H9 (cell line): ENCODE measurements at regions not wholly inside any gene's neighbourhood (a gene's known extent, or its start where the extent isn't known, plus 50 kb on each side); places are given as distances from the start of the nearest gene placed in this dataset.

ENCODE experiments used
- DNase-seq: peaks from one replicate; pipeline ENCODE4 v3.0.0-alpha.2; 2017
- H2AFZ ChIP-seq: one replicate; pipeline ENCODE4 v1.6.1; 2013; ENCODE audit warnings: mild to moderate bottlenecking, low read length, control low read depth, moderate library complexity
- H2AK5ac ChIP-seq: 2 replicates; pipeline ENCODE4 v1.6.1; 2013; ENCODE audit warnings: low read length, control low read depth, mixed read lengths; ENCODE audit not compliant: insufficient read length
- H2BK120ac ChIP-seq: one replicate; pipeline ENCODE4 v1.6.1; 2013; ENCODE audit warnings: low read depth, mild to moderate bottlenecking, low read length, control low read depth, inconsistent platforms; ENCODE audit not compliant: poor library complexity, severe bottlenecking
- H2BK12ac ChIP-seq: 2 replicates; pipeline ENCODE4 v1.6.1; 2013; ENCODE audit warnings: low read length, control low read depth, mixed read lengths, low read depth; ENCODE audit not compliant: insufficient read length
- H2BK15ac ChIP-seq: 2 replicates; pipeline ENCODE4 v1.6.1; 2013; ENCODE audit warnings: low read depth, low read length, control low read depth
- H2BK20ac ChIP-seq: one replicate; pipeline ENCODE4 v1.6.1; 2013; ENCODE audit warnings: low read depth, mild to moderate bottlenecking, low read length, control low read depth, inconsistent platforms; ENCODE audit not compliant: poor library complexity, severe bottlenecking
- H2BK5ac ChIP-seq: 2 replicates; pipeline ENCODE4 v1.6.1; 2013; ENCODE audit warnings: low read length, control low read depth, mixed read lengths; ENCODE audit not compliant: insufficient read length
- H3K14ac ChIP-seq: 2 replicates; pipeline ENCODE4 v1.6.1; 2013; ENCODE audit warnings: low read length, control low read depth; ENCODE audit not compliant: insufficient read depth
- H3K18ac ChIP-seq: 2 replicates; pipeline ENCODE4 v1.6.1; 2013; ENCODE audit warnings: low read depth, mild to moderate bottlenecking, mixed read lengths, low read length, control low read depth; ENCODE audit not compliant: insufficient read length
- H3K23ac ChIP-seq: 2 replicates; pipeline ENCODE4 v1.6.1; 2013; ENCODE audit warnings: low read length, control low read depth, mixed read lengths, low read depth; ENCODE audit not compliant: insufficient read length
- H3K23me2 ChIP-seq: 2 replicates; pipeline ENCODE4 v1.6.1; 2013; ENCODE audit warnings: low read depth, mild to moderate bottlenecking, mixed read lengths, low read length, control low read depth; ENCODE audit not compliant: insufficient read length, poor library complexity, severe bottlenecking
- H3K27ac ChIP-seq: 2 replicates; pipeline ENCODE4 v1.5.1; 2013; ENCODE audit warnings: low read length, control low read depth, mixed read lengths, low read depth; ENCODE audit not compliant: insufficient read length
- H3K27me3 ChIP-seq: 2 replicates; pipeline ENCODE4 v1.6.1; 2013; ENCODE audit warnings: low read length, control low read depth, inconsistent platforms; ENCODE audit not compliant: insufficient read depth
- H3K4ac ChIP-seq: 2 replicates; pipeline ENCODE4 v1.6.1; 2013; ENCODE audit warnings: low read depth, mild to moderate bottlenecking, control low read depth, inconsistent platforms, low read length, moderate library complexity
- H3K4me1 ChIP-seq: 2 replicates; pipeline ENCODE4 v1.6.1; 2013; ENCODE audit warnings: low read length, control low read depth, inconsistent platforms; ENCODE audit not compliant: insufficient read depth
- H3K4me2 ChIP-seq: 2 replicates; pipeline ENCODE4 v1.6.1; 2013; ENCODE audit warnings: low read length, control low read depth, mixed read lengths; ENCODE audit not compliant: insufficient read length, insufficient read depth
- H3K56ac ChIP-seq: 2 replicates; pipeline ENCODE4 v1.6.1; 2013; ENCODE audit warnings: low read depth, mild to moderate bottlenecking, mixed read lengths, low read length, control low read depth; ENCODE audit not compliant: insufficient read length
- H3K79me1 ChIP-seq: 2 replicates; pipeline ENCODE4 v1.6.1; 2013; ENCODE audit warnings: low read depth, mild to moderate bottlenecking, moderate library complexity, low read length, control low read depth, inconsistent platforms; ENCODE audit not compliant: insufficient read depth, poor library complexity, severe bottlenecking
- H3K79me2 ChIP-seq: 2 replicates; pipeline ENCODE4 v1.6.1; 2013; ENCODE audit warnings: low read length, control low read depth, inconsistent platforms; ENCODE audit not compliant: insufficient read depth
- H3K9ac ChIP-seq: 2 replicates; pipeline ENCODE4 v1.6.1; 2013; ENCODE audit warnings: low read length, control low read depth, mixed read lengths; ENCODE audit not compliant: insufficient read length; ENCODE audit errors: extremely low read depth
- H3K9me3 ChIP-seq: one replicate; pipeline ENCODE4 v1.6.1; 2013; ENCODE audit warnings: low read depth, low read length, inconsistent platforms; ENCODE audit not compliant: control insufficient read depth
- H3T11ph ChIP-seq: one replicate; pipeline ENCODE4 v1.6.1; 2013; ENCODE audit warnings: mild to moderate bottlenecking, low read length, control low read depth, inconsistent platforms
- H4K20me1 ChIP-seq: one replicate; pipeline ENCODE4 v1.6.1; 2013; ENCODE audit not compliant: control insufficient read depth, insufficient read length, insufficient read depth
- H4K5ac ChIP-seq: 2 replicates; pipeline ENCODE4 v1.6.1; 2013; ENCODE audit warnings: low read depth, mild to moderate bottlenecking, mixed read lengths, low read length, control low read depth; ENCODE audit not compliant: insufficient read length
- H4K8ac ChIP-seq: replicated peaks from 2 replicates; pipeline ENCODE4 v1.6.1; 2013; ENCODE audit warnings: low read length, control low read depth, mixed read lengths, low read depth; ENCODE audit not compliant: insufficient read length
- H4K91ac ChIP-seq: 2 replicates; pipeline ENCODE4 v1.6.1; 2013; ENCODE audit warnings: low read depth, mild to moderate bottlenecking, moderate library complexity, mixed read lengths, low read length, control low read depth; ENCODE audit not compliant: insufficient read length
- H3K27ac Mint-ChIP-seq, 3 experiments: 2 replicates in 2 of 3; 3 replicates in 1 of 3; pipeline ENCODE4 v1.8.0; 2020 to 2021; ENCODE audit warnings: mixed read lengths in 3 of 3, mild to moderate bottlenecking in 1 of 3, moderate library complexity in 1 of 3
- H3K27me3 Mint-ChIP-seq: 2 replicates; pipeline ENCODE4 v1.8.0; 2021; ENCODE audit warnings: low read depth, mild to moderate bottlenecking, moderate library complexity, mixed read lengths
- H3K36me3 Mint-ChIP-seq, 3 experiments: 2 replicates in 2 of 3; 3 replicates in 1 of 3; pipeline ENCODE4 v1.8.0; 2020 to 2021; ENCODE audit warnings: low read depth in 3 of 3, mixed read lengths in 3 of 3; ENCODE audit not compliant: insufficient read depth in 1 of 3
- H3K4me1 Mint-ChIP-seq, 2 experiments: 2 replicates each; pipeline ENCODE4 v1.8.0; 2020; ENCODE audit warnings: mixed read lengths in 2 of 2
- H3K4me3 Mint-ChIP-seq, 2 experiments: 2 replicates in 1 of 2; 3 replicates in 1 of 2; pipeline ENCODE4 v1.8.0; 2020 to 2021; ENCODE audit warnings: mild to moderate bottlenecking in 2 of 2, mixed read lengths in 2 of 2, moderate library complexity in 1 of 2
- H3K9me3 Mint-ChIP-seq, 2 experiments: 2 replicates in 1 of 2; 3 replicates in 1 of 2; pipeline ENCODE4 v1.8.0; 2020; ENCODE audit warnings: mild to moderate bottlenecking in 2 of 2, mixed read lengths in 2 of 2, moderate library complexity in 1 of 2
- CTCF ChIP-seq: fragments of 200-600 bp; sonication (generic); conservative IDR thresholded peaks from 3 replicates; pipeline ENCODE4 v1.8.0; 2021; ENCODE audit warnings: antibody characterized with exemption, mild to moderate bottlenecking
- WGBS: extraction: QIAGEN DNeasy Blood & Tissue Kit; methylation state at CpG from one replicate; pipeline ENCODE4 v1.1.7; 2013; ENCODE audit warnings: missing lambda C conversion rate, low lambda C conversion rate, mixed read lengths; ENCODE audit not compliant: insufficient read length; ENCODE audit errors: extremely low coverage; 5-methylcytosine and 5-hydroxymethylcytosine counted together

- no peaks in the 10 kb centered on the region for H4K20me1 ChIP-seq
- no peaks in the 10 kb centered on the region for H3K23me2 ChIP-seq
- H2AFZ ChIP-seq: no peak overlapping the region
- no peak overlapping the region for H4K8ac ChIP-seq
- Mint-ChIP-seq H3K36me3 (peaks cover 0 to 1% (median 0%) of the 10 kb centered on the region in 3 experiments; a peak in 1 of 7 replicates), H3K27me3 (no peaks in the 10 kb centered on the region), H3K27ac (no peak overlapping the region), H3K4me3 (no peak overlapping the region), H3K9me3 (no peaks in the 10 kb centered on the region; a peak in 1 of 5 replicates), H3K4me1 (no peaks in the 10 kb centered on the region)
- H2BK20ac ChIP-seq: no peak overlapping the region
- H3K27ac ChIP-seq: no peak overlapping the region
- no peaks in the 10 kb centered on the region for H3K79me1 ChIP-seq
- no peak overlapping the region for H3T11ph ChIP-seq
- no peak overlapping the region for H3K23ac ChIP-seq
- no peak overlapping the region for H4K5ac ChIP-seq
- H3K79me2 ChIP-seq: no peaks in the 10 kb centered on the region
- H2AK5ac ChIP-seq: no peak overlapping the region
- no peak overlapping the region for H2BK5ac ChIP-seq
- no peak overlapping the region for H2BK15ac ChIP-seq
- H4K91ac ChIP-seq: no peak overlapping the region
- no peaks in the 10 kb centered on the region for H3K4me1 ChIP-seq
- no peak for DNase-seq
- H3K18ac ChIP-seq: no peak overlapping the region
- H2BK120ac ChIP-seq: no peak overlapping the region
- no peak for TF ChIP-seq CTCF
- no peak overlapping the region for H3K4ac ChIP-seq
- H3K14ac ChIP-seq: no peak overlapping the region
- no peaks in the 10 kb centered on the region for H3K9me3 ChIP-seq
- H3K4me2 ChIP-seq: no peak overlapping the region
- no peak overlapping the region for H2BK12ac ChIP-seq
- H3K9ac ChIP-seq: no peak overlapping the region
- H3K56ac ChIP-seq: no peak overlapping the region
- H3K27me3 ChIP-seq: no peaks in the 10 kb centered on the region
- no CpG with 5 or more reads among the region's 3 CpGs for WGBS
These were observed 658.0 kb upstream of the NOX3 start for GRCh38 chr6:156113631-156114030.
